Pancreas (tissue), 10 donors: ENCODE measurements at regions not wholly inside any gene's neighbourhood (a gene's known extent, or its start where the extent isn't known, plus 50 kb on each side); places are given as distances from the start of the nearest gene placed in this dataset.

Experiments
- ATAC-seq, 4 donors: fragments of 200-7000 bp; cut with Tn5 transposase; one replicate each; pipeline versions ENCODE4 v1.8.0 to v1.9.1; 2020; ENCODE audit warnings: mild to moderate bottlenecking in 4 of 4, moderate library complexity in 4 of 4
- DNase-seq, 6 donors: peaks; one replicate each; pipeline ENCODE4 v3.0.0-alpha.2; 2020
- FAIRE-seq: peaks from 2 replicates; lab custom pipeline; 2012; peaks lifted over from hg19 to GRCh38; lab: Jason Lieb, UNC
- H3K27ac ChIP-seq, 4 donors: fragments of 200-600 bp; sonication (generic); 1 replicate in 3 of 4; 2 replicates in 1 of 4; pipeline versions ENCODE4 v1.5.0 to v1.8.0; 2020
- H3K27me3 ChIP-seq, 4 donors: fragments of 200-600 bp; one replicate each; pipeline ENCODE4 v1.8.0; 2021
- H3K36me3 ChIP-seq, 3 donors: fragments of 200-600 bp; sonication (generic) in 1 of 3; one replicate each; pipeline versions ENCODE4 v1.5.0 to v1.8.0; 2020 to 2021
- H3K4me1 ChIP-seq, 3 donors: fragments of 200-600 bp; one replicate each; pipeline ENCODE4 v1.8.0; 2021
- H3K4me3 ChIP-seq, 4 donors: fragments of 200-600 bp; sonication (generic) in 2 of 4; one replicate each; pipeline versions ENCODE4 v1.5.0 to v1.8.0; 2020 to 2021
- H3K9me3 ChIP-seq, 4 donors: fragments of 200-600 bp; one replicate each; pipeline ENCODE4 v1.8.0; 2021
- WGBS, 2 donors: extraction: QIAGEN DNeasy Blood & Tissue Kit; methylation state at CpG; one replicate each; pipeline ENCODE4 v1.1.7; 2013; 5-methylcytosine and 5-hydroxymethylcytosine counted together
- intact Hi-C, 3 donors: fragments of 100-400 bp; cut with DNase I; formaldehyde crosslinking; loops; one replicate each; pipeline versions ENCODE4 v1.11.1 to v1.14.2; 2022
- TF ChIP-seq, protein P1 (sequence below), 4 donors: fragments of 200-600 bp; sonication (generic) in 3 of 4; IDR thresholded peaks; one replicate each; pipeline versions ENCODE4 v1.5.0 to v1.8.0; 2021; ENCODE audit warnings: antibody characterized with exemption in 4 of 4
- donor health status: healthy with polysubstance abuse.
- donor health status: DM: no; HTN: no; CAD: no; lungs with moderate emphysema.
- donor health status: DM: no; HTN: no; CAD: no.
- donor health status: control.
- donor health status: control.
- donor health status: Bipolar disorder and iron deficiency.
- donor health status: DM: yes; HTN: yes; CAD: no.
- donor health status: DM: no; HTN: no; CAD: no.
- donor health status: DM: no; HTN: no; CAD: no.
- donor health status: DM: yes; HTN: yes; CAD: no.

DNA sequence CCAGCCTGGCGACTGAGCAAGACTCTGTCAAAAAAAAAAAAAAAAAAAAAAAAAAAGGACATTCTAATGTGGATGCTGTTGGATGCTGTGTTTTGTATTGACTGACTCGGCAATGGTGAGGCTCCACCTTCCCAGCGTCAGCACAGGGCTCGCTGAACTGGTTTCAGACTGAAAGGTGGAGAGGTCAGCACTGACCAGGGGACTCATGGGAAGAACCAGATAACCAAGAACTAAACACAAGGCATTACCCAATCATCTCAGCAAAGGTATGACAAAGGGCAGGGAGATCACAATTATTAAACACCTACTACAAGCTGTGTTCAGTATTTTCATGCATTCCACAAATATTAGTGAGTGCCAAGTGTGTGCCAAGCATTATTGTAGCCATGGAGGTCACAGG lies 103.2 kb downstream of the LRATD1 start:
- no peak for DNase-seq
- no peaks in the 10 kb centered on the region for H3K9me3 ChIP-seq
- no peak for FAIRE-seq
- no peak overlapping the region for H3K4me3 ChIP-seq
- H3K27ac ChIP-seq: no peak overlapping the region
- H3K36me3 ChIP-seq: no peaks in the 10 kb centered on the region
- H3K4me1 ChIP-seq: no peaks in the 10 kb centered on the region
- WGBS, 2 donors: 47 to 54% methylated on average over 4 of the region's 4 CpGs
- H3K27me3 ChIP-seq: no peaks in the 10 kb centered on the region
- intact Hi-C loops: no loop called here
- TF ChIP-seq, protein P1, sequence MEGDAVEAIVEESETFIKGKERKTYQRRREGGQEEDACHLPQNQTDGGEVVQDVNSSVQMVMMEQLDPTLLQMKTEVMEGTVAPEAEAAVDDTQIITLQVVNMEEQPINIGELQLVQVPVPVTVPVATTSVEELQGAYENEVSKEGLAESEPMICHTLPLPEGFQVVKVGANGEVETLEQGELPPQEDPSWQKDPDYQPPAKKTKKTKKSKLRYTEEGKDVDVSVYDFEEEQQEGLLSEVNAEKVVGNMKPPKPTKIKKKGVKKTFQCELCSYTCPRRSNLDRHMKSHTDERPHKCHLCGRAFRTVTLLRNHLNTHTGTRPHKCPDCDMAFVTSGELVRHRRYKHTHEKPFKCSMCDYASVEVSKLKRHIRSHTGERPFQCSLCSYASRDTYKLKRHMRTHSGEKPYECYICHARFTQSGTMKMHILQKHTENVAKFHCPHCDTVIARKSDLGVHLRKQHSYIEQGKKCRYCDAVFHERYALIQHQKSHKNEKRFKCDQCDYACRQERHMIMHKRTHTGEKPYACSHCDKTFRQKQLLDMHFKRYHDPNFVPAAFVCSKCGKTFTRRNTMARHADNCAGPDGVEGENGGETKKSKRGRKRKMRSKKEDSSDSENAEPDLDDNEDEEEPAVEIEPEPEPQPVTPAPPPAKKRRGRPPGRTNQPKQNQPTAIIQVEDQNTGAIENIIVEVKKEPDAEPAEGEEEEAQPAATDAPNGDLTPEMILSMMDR (IDR thresholded peaks at IDR 0.05): no peak
- ATAC-seq: no peak

DNA sequence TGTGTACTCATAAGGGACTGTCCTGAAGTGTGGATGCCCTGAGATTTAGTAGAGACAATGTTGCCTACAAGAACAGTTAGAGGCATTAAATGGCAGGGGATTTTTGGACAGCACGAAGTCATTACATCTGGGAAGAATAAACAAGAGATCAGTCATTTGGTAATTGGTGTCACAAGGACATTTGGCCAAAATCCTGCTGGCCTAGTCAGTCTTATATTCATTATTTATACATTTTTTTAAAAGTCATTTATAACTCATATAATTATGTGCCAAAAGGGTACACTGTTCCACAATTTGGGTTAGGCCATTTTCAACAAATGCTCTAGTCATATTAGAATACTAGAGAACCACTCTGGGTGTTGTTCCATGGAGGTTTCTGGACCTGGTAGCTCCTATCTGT lies 104.7 kb downstream of the LRATD1 start:
- TF ChIP-seq, protein P1 (IDR thresholded peaks at IDR 0.05): no peak
- no peak overlapping the region for H3K4me3 ChIP-seq
- no peaks in the 10 kb centered on the region for H3K4me1 ChIP-seq
- H3K27ac ChIP-seq: no peak overlapping the region
- FAIRE-seq: no peak
- H3K36me3 ChIP-seq: no peaks in the 10 kb centered on the region
- no peak for DNase-seq
- 17 to 21% methylated on average over 1 of the region's 1 CpG for WGBS, 2 donors
- no peaks in the 10 kb centered on the region for H3K9me3 ChIP-seq
- intact Hi-C loops: no loop called here
- no peaks in the 10 kb centered on the region for H3K27me3 ChIP-seq
- no peak for ATAC-seq

GRCh38 chr2:14743861-14744260 lies 111.3 kb downstream of the LRATD1 start:
- Histone ChIP-seq H3K9me3 (no peaks in the 10 kb centered on the region), H3K36me3 (no peaks in the 10 kb centered on the region), H3K4me3 (no peak overlapping the region), H3K27ac (no peak overlapping the region), H3K4me1 (no peaks in the 10 kb centered on the region), H3K27me3 (no peaks in the 10 kb centered on the region)
- intact Hi-C loops: no loop called here
- ATAC-seq (no peak), FAIRE-seq (no peak), DNase-seq (no peak)
- TF ChIP-seq, protein P1 (IDR thresholded peaks at IDR 0.05): no peak
- WGBS, 2 donors: 68 to 79% methylated on average over 1 of the region's 1 CpG

DNA sequence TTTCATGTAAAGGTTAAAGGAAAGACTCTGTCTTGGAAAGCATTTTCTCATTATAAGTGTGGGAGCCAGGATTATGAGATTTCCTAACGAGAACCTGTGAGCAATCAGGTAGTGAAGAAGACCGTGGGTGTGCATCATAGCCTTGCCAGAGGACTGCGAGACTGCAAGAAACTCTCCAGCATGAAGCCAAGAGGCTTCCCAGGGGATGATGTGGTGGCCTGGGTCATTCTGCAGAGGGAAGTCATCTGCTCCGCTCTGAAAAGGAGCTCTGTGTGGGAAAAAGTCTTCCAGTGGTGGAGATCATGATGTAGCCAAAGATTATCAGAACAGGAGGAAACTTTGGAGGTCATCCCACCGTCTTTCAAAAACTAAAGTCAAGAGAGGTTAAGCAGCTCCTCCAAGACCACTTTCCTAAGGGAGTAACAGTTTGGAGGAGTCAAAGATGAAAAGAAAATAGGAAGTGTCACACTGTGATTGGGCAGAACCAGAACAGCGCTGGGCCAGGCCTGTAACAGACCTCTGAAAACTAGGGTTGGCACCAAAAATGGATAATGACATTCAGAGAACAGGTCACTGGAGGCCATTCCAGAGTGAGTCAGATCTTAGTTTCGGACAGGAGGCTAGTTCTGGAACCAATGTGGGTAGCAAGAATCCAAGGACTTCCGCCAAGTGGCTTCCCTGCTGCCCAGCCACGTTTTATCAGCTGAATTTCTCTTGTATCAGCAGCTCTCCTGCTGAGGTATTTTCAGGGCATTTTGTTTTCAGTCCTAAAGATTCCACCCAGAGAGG lies 113.0 kb downstream of the LRATD1 start:
- DNase-seq (no peak), FAIRE-seq (no peak), ATAC-seq (peak in 1 of 4 donors; percentile 19)
- TF ChIP-seq, protein P1 (IDR thresholded peaks at IDR 0.05): no peak
- intact Hi-C loops: no loop called here
- Histone ChIP-seq H3K36me3 (no peaks in the 10 kb centered on the region), H3K4me3 (no peak overlapping the region), H3K9me3 (no peaks in the 10 kb centered on the region), H3K27me3 (no peaks in the 10 kb centered on the region), H3K4me1 (no peaks in the 10 kb centered on the region), H3K27ac (no peak overlapping the region)
- 80 to 86% methylated on average over 9 of the region's 9 CpGs for WGBS, 2 donors

- Histone ChIP-seq H3K4me3 (no peak overlapping the region), H3K4me1 (no peaks in the 10 kb centered on the region), H3K9me3 (no peaks in the 10 kb centered on the region), H3K27ac (no peak overlapping the region), H3K27me3 (no peaks in the 10 kb centered on the region), H3K36me3 (no peaks in the 10 kb centered on the region)
- ATAC-seq: no peak
- no peak for DNase-seq
- no peak for FAIRE-seq
- intact Hi-C loops: no loop called here
- 93 to 99% methylated on average over 7 of the region's 7 CpGs for WGBS, 2 donors
- TF ChIP-seq, protein P1 (IDR thresholded peaks at IDR 0.05): no peak
These were observed 113.6 kb downstream of the LRATD1 start for GRCh38 chr2:14746133-14746532.
